DLD1 (cell line): ENCODE measurements at regions not wholly inside any gene's neighbourhood (a gene's known extent, or its start where the extent isn't known, plus 50 kb on each side); places are given as distances from the start of the nearest gene placed in this dataset.

Experiments
- in situ Hi-C: cut with HindIII; loops from 2 replicates; pipeline ENCODE4 v1.10.0; 2017; ENCODE audit warnings: low sequenced_read_pairs

- in situ Hi-C loops: no loop called here
These were observed 854.1 kb downstream of the MAT2B start for GRCh38 chr5:164359260-164360255.

DNA sequence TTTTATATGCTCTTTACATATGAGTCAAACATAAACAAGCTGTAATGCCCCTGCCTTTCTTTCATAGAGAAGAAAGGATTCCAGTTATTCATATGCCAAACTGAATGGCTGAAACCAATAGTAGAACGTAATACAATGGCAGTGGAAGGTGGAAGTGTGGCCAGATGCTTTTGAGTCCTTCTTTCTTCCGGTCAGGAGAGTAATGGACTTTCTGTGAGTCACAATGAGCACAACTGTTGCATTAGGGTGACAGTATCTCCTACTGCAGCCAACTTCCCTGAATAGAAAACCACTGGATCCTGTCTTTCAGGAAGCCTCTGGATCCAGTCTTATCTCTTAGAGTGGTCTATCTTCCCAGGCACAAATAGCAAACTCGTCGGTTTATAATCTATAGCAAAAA, 855.2 kb downstream of the MAT2B start:
- in situ Hi-C loops: no loop called here

DNA sequence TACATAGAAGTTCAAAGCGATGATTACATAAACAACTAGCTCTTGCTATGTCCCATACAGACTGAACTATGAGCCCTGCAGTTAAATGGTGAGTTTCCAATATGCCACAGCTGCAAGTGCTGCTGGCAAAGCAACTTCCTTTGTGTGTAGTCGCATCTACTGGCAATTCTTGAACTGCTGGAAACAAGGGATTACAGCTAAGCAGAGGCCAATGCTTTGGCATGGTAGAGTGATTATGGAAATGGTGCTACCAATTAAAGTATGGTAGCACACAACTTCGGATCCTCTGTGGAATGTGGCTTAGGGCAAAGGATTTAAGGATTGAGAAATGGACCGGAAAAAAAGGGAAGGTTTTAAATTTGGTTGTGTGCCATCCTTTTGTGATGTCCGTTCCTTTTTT, 856.6 kb downstream of the MAT2B start:
- in situ Hi-C loops: no loop called here

DNA sequence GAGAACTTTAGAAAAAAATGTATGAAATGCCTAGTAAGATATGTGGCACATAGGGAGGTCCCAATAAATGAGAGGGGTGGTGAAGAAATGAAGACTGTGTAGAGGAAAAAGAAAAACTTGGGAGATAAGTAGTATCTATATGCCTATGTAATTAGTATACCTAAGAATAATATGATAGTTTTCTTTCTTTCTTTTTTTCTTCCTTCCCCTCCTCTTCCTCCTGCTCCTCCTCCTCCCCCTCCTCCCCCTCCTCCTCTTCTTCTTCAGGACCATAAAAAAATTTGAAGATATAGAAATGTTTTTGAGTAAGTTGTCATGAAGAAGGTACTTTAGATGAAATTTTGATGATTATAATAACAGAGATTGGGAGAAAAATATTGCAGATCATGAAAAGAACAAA, 857.4 kb downstream of the MAT2B start:
- in situ Hi-C loops: no loop called here

DNA sequence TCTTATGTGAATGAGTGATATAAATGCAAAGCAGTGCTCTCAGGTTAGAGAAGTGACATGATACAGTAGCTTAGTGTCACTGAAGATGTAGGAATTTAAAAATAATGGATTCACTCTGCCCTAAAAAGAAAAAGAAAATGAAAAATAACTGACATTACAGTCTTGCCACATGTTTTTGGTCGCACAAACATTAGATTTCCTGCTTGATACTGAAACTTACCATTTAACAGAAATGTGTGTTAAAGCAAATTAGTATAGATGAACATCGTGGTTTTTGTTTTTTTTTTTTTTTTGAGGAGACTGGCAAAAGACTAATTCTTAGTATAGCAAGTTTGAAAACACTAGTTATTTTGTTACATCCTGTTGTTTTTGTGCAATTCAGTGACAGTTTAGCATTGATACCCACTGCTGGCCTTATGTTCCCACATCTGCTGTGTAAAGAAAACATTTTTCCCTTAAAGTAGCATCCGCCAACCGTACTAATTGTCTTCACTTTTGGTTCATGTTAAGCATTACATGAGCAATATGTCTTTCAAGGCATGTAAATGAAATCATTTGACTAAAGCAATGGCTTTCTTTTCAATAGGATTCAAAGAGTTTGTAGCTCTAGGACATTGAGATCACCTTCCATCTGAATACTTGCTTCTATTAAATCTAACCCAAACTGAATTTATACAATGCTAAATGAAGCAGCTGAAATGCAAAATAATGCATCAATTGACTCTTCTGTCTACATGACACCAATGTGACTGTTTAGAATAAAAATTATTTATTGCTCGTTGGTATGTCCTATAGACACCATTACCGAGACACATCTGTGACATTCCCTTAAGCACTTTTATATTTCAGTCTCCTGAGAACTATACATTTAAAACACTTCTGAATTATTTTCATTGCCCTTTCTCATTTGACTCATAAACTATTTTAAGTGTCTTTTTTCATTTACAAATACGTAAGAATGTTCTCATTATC, 859.1 kb downstream of the MAT2B start:
- in situ Hi-C loops: no loop called here

DNA sequence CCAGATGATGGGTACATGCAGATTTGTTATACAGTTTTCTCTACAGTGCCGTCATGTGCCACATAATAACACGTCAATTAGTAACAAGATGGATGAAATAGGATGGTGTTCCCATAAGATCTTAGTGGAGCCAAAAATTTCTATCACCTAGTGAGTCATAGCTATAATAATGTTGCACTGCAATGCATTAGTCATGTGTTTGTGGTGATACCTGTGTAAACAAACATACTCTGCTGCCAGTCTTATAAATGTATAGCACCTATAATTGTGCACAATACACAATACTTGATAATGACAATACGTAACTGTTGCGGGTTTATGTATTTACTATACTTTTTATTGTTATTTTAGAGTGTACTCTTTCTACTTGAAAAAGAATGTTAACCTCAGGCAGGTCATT, 865.4 kb downstream of the MAT2B start:
- in situ Hi-C loops: no loop called here

GRCh38 chr5:164372892-164373291, 867.5 kb downstream of the MAT2B start:
- in situ Hi-C loops: no loop called here

GRCh38 chr5:164373876-164374275, 868.5 kb downstream of the MAT2B start:
- in situ Hi-C loops: no loop called here

DNA sequence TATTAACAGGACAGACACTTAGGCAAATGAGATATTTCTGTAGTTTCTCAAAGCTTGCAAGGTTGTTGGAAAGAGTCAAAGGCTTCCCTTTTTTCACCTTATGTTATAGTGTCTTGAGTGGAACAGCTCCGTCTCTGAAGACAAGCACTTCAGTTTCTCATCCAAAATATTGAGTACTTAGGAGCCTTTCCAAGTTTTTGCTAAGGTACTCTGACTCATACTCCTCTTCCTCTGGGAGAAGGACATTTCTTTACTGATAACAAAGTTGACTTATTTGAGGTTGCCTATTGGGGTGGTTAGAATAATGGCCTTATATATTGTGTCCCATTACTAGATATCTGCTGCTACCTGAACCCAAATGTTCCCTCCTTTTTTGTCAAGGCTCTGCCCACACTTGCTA, 869.6 kb downstream of the MAT2B start:
- in situ Hi-C loops: no loop called here

DNA sequence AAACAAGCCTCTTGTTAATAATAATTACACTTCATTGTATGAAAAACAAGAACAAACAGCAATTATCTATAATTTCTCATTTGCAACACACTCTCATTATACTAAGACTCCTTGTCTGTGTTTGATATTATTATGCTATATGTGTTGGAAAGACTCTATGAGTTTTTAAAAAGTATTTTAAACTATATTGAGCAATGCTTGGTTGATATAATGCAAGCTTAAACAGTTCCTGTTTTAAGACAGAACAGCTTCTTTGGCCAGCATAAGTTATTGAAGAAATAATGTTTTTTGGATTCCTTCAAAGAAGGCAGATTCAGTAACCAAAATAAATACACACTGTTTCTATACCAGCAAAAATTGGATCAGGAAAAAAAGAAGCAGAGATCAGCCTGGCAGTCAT, 871.4 kb downstream of the MAT2B start:
- in situ Hi-C loops: no loop called here

GRCh38 chr5:164377746-164378145, 872.3 kb downstream of the MAT2B start:
- in situ Hi-C loops: no loop called here

GRCh38 chr5:164383662-164384061, 878.2 kb downstream of the MAT2B start:
- in situ Hi-C loops: no loop called here

- in situ Hi-C loops: no loop called here
These were observed 887.1 kb downstream of the MAT2B start for GRCh38 chr5:164392531-164392930.

GRCh38 chr5:164394686-164395194, 889.3 kb downstream of the MAT2B start:
- in situ Hi-C loops: no loop called here

GRCh38 chr5:164412531-164412930, 907.1 kb downstream of the MAT2B start:
- in situ Hi-C loops: no loop called here

DNA sequence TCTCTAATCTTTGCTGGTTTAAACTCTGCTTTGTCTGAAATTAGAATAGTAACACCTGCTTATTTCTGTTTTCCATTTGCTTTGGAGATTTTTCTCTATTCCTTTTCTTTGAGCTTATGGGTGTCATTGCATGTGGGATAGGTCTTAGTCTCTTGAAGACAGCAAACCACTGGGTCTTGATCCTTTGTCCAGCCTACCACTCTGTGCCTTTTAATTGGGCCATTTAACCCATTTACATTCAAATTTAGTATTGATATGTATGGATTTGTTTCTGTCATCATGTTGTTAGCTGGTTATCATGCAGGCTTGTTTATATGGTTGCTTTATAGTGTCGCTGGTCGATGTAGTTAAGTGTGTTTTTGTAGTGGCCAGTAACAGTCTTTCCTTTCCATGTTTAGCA, 914.7 kb downstream of the MAT2B start:
- in situ Hi-C loops: no loop called here

GRCh38 chr5:164422400-164422799, 917.0 kb downstream of the MAT2B start:
- in situ Hi-C loops: no loop called here

DNA sequence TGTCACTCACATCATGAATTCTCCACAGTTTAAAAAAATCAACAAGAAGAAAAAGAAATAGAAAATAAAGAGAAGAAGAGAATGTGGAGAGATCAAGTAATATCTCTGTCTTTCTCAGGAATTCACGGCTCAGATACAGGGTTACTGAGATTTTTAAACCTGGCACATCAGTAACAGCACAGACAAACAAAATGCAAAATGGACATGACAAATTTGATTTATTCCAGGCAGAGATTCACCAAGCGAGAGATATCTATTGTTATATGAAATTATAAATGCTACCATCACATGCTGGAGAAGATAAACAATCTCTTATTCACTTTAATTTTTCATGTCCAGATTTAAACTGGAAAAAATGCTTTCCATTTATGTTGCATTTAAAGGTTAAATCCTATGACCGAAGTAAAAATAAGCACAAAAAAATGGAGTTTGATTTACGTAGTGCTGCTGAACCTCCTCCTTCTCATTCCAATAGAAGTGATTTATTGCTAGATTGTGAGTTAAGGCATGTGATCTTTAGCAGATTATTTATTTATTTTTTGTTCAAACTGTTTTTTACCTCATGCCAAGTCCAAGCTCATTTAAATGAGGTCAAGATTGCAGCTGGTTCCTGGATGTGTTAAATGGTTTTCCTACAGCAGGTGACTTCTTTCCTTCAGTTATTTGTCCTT, 926.4 kb downstream of the MAT2B start:
- in situ Hi-C loops: no loop called here

DNA sequence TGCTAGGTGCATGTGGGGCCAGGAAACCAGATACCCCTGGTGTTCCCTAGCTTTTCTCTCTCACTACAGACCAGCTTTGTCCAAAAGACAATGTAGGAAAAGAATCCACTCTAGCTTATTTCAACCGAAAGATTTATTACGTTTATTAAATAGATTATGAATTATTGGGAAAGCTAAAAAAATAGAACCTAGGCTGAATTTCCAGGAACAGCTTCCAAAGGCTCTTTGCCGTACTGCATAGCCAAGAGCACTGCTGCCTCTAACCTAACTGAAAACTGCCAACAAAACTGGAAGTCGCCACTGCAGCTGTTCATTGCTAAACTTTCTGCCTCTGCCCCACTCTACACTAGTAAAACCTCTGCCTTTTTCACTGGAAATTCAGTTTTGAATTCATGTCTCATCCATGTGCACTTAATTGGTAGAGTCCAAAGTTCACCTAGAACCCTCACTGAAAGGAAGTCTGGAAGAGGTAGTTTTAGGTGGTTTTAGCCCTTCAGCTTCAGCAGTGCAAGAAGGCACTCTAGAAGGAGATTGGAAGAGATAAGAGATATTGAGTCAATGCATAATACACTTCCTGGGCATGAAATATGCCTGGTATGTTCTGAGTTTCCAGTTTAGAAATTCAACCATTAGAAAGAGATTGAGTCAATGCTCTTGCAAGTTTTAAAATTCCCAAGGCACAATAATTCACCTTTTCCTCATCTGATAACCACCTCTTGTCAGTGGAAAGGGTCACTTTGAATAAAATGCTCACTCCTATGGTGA, 927.9 kb downstream of the MAT2B start:
- in situ Hi-C loops: no loop called here

DNA sequence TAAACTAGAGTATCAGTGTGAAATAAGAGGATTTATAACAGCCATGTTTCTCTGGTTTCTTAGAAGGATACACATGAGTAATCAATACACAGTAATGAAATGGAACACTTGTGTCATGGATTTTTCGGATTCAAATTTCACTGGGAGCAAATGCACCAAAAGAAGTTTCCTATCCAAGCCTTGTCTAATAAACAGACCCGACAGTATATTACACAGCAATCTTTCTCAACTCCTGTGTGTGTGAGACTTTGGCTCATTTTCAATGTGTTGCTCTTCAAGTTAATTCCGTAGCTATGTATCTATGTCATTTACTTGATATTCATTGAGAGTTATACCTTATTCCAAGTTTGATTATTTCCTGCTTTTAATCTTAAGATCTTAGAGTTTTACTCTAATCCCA, 930.2 kb downstream of the MAT2B start:
- in situ Hi-C loops: no loop called here
